ENCODE measurements at regions not wholly inside any gene's neighbourhood (a gene's known extent, or its start where the extent isn't known, plus 50 kb on each side); places are given as distances from the start of the nearest gene placed in this dataset.

DNA sequence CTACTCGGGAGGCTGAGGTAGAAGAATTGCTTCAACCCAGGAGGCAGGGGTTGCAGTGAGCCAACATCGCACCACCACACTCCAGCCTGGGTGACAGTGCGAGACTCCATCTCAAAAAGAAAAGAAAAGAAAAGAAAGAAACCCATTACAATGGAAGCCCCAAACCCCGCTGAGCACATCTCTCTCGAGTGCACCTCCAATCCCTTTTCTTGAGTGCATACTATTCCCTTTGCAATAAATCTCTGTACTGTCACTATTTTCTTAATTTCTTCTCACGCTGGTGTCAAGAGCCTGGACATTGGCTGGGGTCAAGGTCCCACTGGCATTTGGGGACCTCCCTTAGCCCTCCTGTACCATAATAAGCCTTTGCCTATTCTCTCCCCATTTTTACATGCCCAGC is 398.4 kb upstream of the EEF2KMT start:
- WGBS (ENCODE audit: low lambda C conversion rate) = 20% methylated on average over 6 of the region's 6 CpGs
- TF ChIP-seq ZNF572 (CRISPR knock-in tag; IDR thresholded peaks at IDR 0.05) (no peak), CBX2 (IDR thresholded peaks at IDR 0.05; ENCODE audit: low read depth, low read length) (no peak), CBX2 (CRISPR knock-in tag; IDR thresholded peaks at IDR 0.05; ENCODE audit: low read depth) (no peak), GABPB1 (CRISPR knock-in tag; IDR thresholded peaks at IDR 0.05) (no peak), ZNF563 (CRISPR knock-in tag; IDR thresholded peaks at IDR 0.05) (no peak), ZFYVE20 (CRISPR knock-in tag; IDR thresholded peaks at IDR 0.05; ENCODE audit: borderline replicate concordance, low read depth) (no peak), BORCS8-MEF2B (CRISPR knock-in tag; IDR thresholded peaks at IDR 0.05) (no peak), YY1 (IDR thresholded peaks at IDR 0.05; ENCODE audit: insufficient read depth, insufficient replicate concordance, low read depth, low read length) (no peak), MEIS2 (CRISPR knock-in tag; IDR thresholded peaks at IDR 0.05) (no peak), ZBTB3 (CRISPR knock-in tag; IDR thresholded peaks at IDR 0.05; ENCODE audit: borderline replicate concordance, low read depth) (no peak), NONO (IDR thresholded peaks at IDR 0.05) (no peak), NONO (CRISPR knock-in tag; conservative IDR thresholded peaks at IDR 0.05) (no peak), ZNF761 (CRISPR knock-in tag; conservative IDR thresholded peaks at IDR 0.05) (no peak), ZNF101 (CRISPR knock-in tag; IDR thresholded peaks at IDR 0.05; ENCODE audit: borderline replicate concordance, low read depth) (no peak)
- TF ChIP-seq, protein P1, sequence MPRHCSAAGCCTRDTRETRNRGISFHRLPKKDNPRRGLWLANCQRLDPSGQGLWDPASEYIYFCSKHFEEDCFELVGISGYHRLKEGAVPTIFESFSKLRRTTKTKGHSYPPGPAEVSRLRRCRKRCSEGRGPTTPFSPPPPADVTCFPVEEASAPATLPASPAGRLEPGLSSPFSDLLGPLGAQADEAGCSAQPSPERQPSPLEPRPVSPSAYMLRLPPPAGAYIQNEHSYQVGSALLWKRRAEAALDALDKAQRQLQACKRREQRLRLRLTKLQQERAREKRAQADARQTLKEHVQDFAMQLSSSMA (CRISPR knock-in tag; IDR thresholded peaks at IDR 0.05) = no peak
- TF ChIP-seq, protein P2, sequence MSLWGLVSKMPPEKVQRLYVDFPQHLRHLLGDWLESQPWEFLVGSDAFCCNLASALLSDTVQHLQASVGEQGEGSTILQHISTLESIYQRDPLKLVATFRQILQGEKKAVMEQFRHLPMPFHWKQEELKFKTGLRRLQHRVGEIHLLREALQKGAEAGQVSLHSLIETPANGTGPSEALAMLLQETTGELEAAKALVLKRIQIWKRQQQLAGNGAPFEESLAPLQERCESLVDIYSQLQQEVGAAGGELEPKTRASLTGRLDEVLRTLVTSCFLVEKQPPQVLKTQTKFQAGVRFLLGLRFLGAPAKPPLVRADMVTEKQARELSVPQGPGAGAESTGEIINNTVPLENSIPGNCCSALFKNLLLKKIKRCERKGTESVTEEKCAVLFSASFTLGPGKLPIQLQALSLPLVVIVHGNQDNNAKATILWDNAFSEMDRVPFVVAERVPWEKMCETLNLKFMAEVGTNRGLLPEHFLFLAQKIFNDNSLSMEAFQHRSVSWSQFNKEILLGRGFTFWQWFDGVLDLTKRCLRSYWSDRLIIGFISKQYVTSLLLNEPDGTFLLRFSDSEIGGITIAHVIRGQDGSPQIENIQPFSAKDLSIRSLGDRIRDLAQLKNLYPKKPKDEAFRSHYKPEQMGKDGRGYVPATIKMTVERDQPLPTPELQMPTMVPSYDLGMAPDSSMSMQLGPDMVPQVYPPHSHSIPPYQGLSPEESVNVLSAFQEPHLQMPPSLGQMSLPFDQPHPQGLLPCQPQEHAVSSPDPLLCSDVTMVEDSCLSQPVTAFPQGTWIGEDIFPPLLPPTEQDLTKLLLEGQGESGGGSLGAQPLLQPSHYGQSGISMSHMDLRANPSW (CRISPR knock-in tag; IDR thresholded peaks at IDR 0.05; ENCODE audit: borderline replicate concordance) = no peak
- TF ChIP-seq, protein P3, sequence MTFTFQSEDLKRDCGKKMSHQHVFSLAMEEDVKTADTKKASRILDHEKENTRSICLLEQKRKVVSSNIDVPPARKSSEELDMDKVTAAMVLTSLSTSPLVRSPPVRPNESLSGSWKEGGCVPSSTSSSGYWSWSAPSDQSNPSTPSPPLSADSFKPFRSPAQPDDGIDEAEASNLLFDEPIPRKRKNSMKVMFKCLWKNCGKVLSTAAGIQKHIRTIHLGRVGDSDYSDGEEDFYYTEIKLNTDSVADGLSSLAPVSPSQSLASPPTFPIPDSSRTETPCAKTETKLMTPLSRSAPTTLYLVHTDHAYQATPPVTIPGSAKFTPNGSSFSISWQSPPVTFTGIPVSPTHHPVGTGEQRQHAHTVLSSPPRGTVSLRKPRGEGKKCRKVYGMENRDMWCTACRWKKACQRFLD (CRISPR knock-in tag; IDR thresholded peaks at IDR 0.05; ENCODE audit: borderline replicate concordance) = no peak

More for the DNA sequence above, 398.4 kb upstream of the EEF2KMT start:
- H3K27ac ChIP-seq (ENCODE audit: extremely low read length, insufficient read depth, low read length) = no peak overlapping the region
- FAIRE-seq = no peak
- POLR2A ChIA-PET = no interaction called here
- no peaks in the 10 kb centered on the region for H3K9me3 ChIP-seq (ENCODE audit: low read length)
- H4K20me1 ChIP-seq (ENCODE audit: insufficient read depth, low read length) = no peaks in the 10 kb centered on the region
- no peak overlapping the region for H3K4me3 ChIP-seq (replicated peaks in 1 of 3; ENCODE audit: insufficient read depth in 1 of 3, low read depth in 2 of 3, low read length in 3 of 3)
- ATAC-seq = no peak
- peaks cover 0 to 8% of the 10 kb centered on the region in 2 experiments; a peak in 2 of 5 replicates for H3K27me3 ChIP-seq (ENCODE audit: control insufficient read depth in 1 of 2, insufficient read depth in 2 of 2, low read length in 2 of 2)
- no peak overlapping the region for H2AFZ ChIP-seq (ENCODE audit: low read length)
- BruUV-seq (replicated peaks) = no TSS peak
- in situ Hi-C loops (cut with HindIII; ENCODE audit: extremely low pct_ligation_motif_present, low pct_unique_long_range_greater_than_20kb) (no loop called here), intact Hi-C loops (cut with micrococcal nuclease; ENCODE audit: unreplicated experiment) (no loop called here)
- CTCF ChIA-PET (ENCODE audit: low intra/inter-chr PET ratio, low total read pairs) = no interaction called here
- DNase-seq (ENCODE audit: low spot score) = no peak
- no peaks in the 10 kb centered on the region for H3K36me3 ChIP-seq (replicated peaks in 1 of 2; ENCODE audit: control insufficient read depth in 1 of 2, insufficient read depth in 2 of 2, low read length in 2 of 2)
- no peaks in the 10 kb centered on the region for H3K4me1 ChIP-seq (ENCODE audit: insufficient read depth, low read length)
- no peak overlapping the region for H3K9ac ChIP-seq (ENCODE audit: insufficient read depth, low read depth, low read length)
- H3K4me2 ChIP-seq (ENCODE audit: low read depth, low read length) = no peak overlapping the region
- no peaks in the 10 kb centered on the region for H3K79me2 ChIP-seq (ENCODE audit: insufficient read depth, low read length)

Data from HepG2 (cell line).